ENCODE measurements at regions not wholly inside any gene's neighbourhood (a gene's known extent, or its start where the extent isn't known, plus 50 kb on each side); places are given as distances from the start of the nearest gene placed in this dataset.

- DNase-seq (ENCODE audit: low read depth in 2 of 2): no peak
Measured at GRCh38 chr11:15905366-15906104, 450.8 kb downstream of the SOX6 start.

- no peak for DNase-seq (ENCODE audit: low read depth in 2 of 2)
Measured at GRCh38 chr11:15906481-15907035, 449.8 kb downstream of the SOX6 start.

DNA sequence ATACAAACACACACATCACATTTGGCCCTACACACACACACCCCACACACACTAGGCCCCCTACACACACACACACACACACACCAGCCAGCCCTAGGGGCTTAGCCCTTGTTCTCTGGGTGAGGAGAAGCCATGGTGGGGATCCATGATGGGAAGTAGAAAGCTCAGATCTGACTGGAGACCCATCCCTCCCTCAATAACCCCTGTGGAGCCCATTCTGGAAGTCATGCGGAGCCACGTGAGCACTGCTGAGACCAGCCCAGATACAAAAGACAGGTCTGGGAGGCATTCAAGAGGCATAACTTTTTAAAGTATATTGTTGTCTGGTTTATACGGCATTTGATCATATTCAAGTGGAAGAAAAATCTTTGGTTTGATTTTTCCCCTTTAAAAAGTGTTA lies 448.5 kb downstream of the SOX6 start:
- no peak for DNase-seq (ENCODE audit: low read depth in 2 of 2)

- no peak for DNase-seq (ENCODE audit: low read depth in 2 of 2)
Measured at GRCh38 chr11:15909937-15910598, 446.3 kb downstream of the SOX6 start.

DNA sequence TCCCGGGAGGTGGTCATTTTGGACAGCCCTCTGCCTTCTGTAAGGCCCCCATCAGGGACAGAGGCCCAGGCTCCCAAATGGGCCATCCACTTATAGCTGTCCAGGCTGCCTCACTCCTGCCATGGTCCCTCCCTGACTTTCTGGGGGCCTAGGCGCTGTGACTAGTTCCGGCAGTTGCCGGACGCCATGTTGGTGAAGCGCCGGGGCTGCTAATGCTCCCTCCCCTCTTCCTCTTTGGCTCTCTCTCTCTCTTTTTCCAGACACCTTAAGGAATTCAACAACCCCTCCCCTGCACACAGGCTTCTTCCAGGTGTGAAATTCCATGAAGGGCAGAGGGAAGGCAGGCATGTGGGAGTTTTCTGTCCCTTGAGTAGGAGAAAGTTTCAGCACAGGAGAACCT lies 445.6 kb downstream of the SOX6 start:
- no peak for DNase-seq (ENCODE audit: low read depth in 2 of 2)

- no peak for DNase-seq (ENCODE audit: low read depth in 2 of 2)
Measured at GRCh38 chr11:15911377-15912044, 444.8 kb downstream of the SOX6 start.

- DNase-seq (ENCODE audit: low read depth in 2 of 2): no peak
Measured at GRCh38 chr11:15912291-15912690, 444.1 kb downstream of the SOX6 start.

- DNase-seq (ENCODE audit: low read depth in 2 of 2): no peak
Measured at GRCh38 chr11:15912825-15913224, 443.5 kb downstream of the SOX6 start.

- no peak for DNase-seq (ENCODE audit: low read depth in 2 of 2)
Measured at GRCh38 chr11:15913261-15913660, 443.1 kb downstream of the SOX6 start.

All from stimulated activated CD8-positive, alpha-beta memory T cell treated with anti-CD3 and anti-CD28 coated beads, Interleukin-7, amount 100 ng/mL, for 1 hour (primary cell).